H1 (cell line): ENCODE measurements at regions not wholly inside any gene's neighbourhood (a gene's known extent, or its start where the extent isn't known, plus 50 kb on each side); places are given as distances from the start of the nearest gene placed in this dataset.

ENCODE experiments used
- CTCF ChIA-PET: fragments of 300-600 bp; sonication (Branson Sonifier 250); formaldehyde crosslinking; loops from one replicate; lab custom pipeline; 2021; ENCODE audit not compliant: partially characterized antibody; lab: Charles Lee
- POLR2A ChIA-PET: fragments of 300-600 bp; sonication (Branson Sonifier 250); formaldehyde crosslinking; loops from one replicate; lab custom pipeline; 2021; ENCODE audit warnings: inconsistent platforms; ENCODE audit not compliant: partially characterized antibody; lab: Charles Lee
- DNase-seq, 2 experiments: peaks; one replicate each; pipeline versions ENCODE4 v3.0.0 to v3.0.0-alpha.2; 2010 to 2022; ENCODE audit warnings: low spot score in 2 of 2, low read depth in 1 of 2, mixed read lengths in 1 of 2
- FAIRE-seq: peaks from 2 replicates; lab custom pipeline; 2011; peaks lifted over from hg19 to GRCh38; lab: Jason Lieb, UNC
- H2AFZ ChIP-seq: 2 replicates; pipeline ENCODE4 v1.8.1; 2012; ENCODE audit warnings: low read length, inconsistent platforms
- H2AK5ac ChIP-seq: 2 replicates; pipeline ENCODE4 v1.6.1; 2013; ENCODE audit warnings: low read depth, low read length
- H2BK120ac ChIP-seq: replicated peaks from 2 replicates; pipeline ENCODE3; 2013; ENCODE audit warnings: low read depth, low read length, inconsistent platforms
- H2BK12ac ChIP-seq: 2 replicates; pipeline ENCODE4 v1.6.1; 2013; ENCODE audit warnings: low read depth, low read length
- H2BK15ac ChIP-seq: 2 replicates; pipeline ENCODE4 v1.6.1; 2013; ENCODE audit warnings: low read length
- H2BK20ac ChIP-seq: 2 replicates; pipeline ENCODE4 v1.6.1; 2013; ENCODE audit warnings: low read length
- H2BK5ac ChIP-seq: 2 replicates; pipeline ENCODE4 v1.6.1; 2013; ENCODE audit warnings: low read depth, low read length
- H3K14ac ChIP-seq: 2 replicates; pipeline ENCODE4 v1.6.1; 2013; ENCODE audit warnings: inconsistent platforms; ENCODE audit not compliant: insufficient read length
- H3K18ac ChIP-seq: 2 replicates; pipeline ENCODE4 v1.6.1; 2013; ENCODE audit warnings: low read length; ENCODE audit errors: extremely low read depth
- H3K23ac ChIP-seq: 2 replicates; pipeline ENCODE4 v1.6.1; 2013; ENCODE audit warnings: inconsistent platforms; ENCODE audit not compliant: insufficient read length
- H3K23me2 ChIP-seq: 2 replicates; pipeline ENCODE4 v1.6.1; 2013; ENCODE audit warnings: low read depth, low read length
- H3K27ac ChIP-seq: 2 replicates; pipeline ENCODE4 v1.6.1; 2011; ENCODE audit warnings: low read depth, low read length, inconsistent platforms
- H3K27me3 ChIP-seq, 4 experiments: replicated peaks in 1 of 4; 1 replicate in 1 of 4; 2 replicates in 3 of 4; pipeline versions ENCODE4 v1.6.1 to v1.8.1; 2011 to 2013; ENCODE audit warnings: low read length in 3 of 4, mild to moderate bottlenecking in 3 of 4, inconsistent platforms in 2 of 4, mixed read lengths in 2 of 4, moderate library complexity in 1 of 4; ENCODE audit not compliant: control insufficient read depth in 3 of 4, insufficient read depth in 3 of 4; ENCODE audit errors: extremely low read depth in 1 of 4
- H3K36me3 ChIP-seq, 4 experiments: 2 replicates each; pipeline versions ENCODE4 v1.6.1 to v1.8.1; 2011 to 2013; ENCODE audit warnings: mild to moderate bottlenecking in 4 of 4, low read length in 3 of 4, moderate library complexity in 2 of 4, control low read depth in 1 of 4, inconsistent platforms in 1 of 4; ENCODE audit not compliant: insufficient read depth in 4 of 4, control insufficient read depth in 2 of 4
- H3K4ac ChIP-seq: replicated peaks from 2 replicates; pipeline ENCODE3; 2013; ENCODE audit warnings: low read length, low read depth, mixed read lengths, inconsistent platforms; ENCODE audit not compliant: insufficient read length
- H3K4me1 ChIP-seq, 4 experiments: replicated peaks in 1 of 4; 1 replicate in 1 of 4; 2 replicates in 3 of 4; pipeline versions ENCODE4 v1.6.1 to v1.8.1; 2011 to 2013; ENCODE audit warnings: low read length in 3 of 4, inconsistent platforms in 2 of 4, mixed read lengths in 1 of 4; ENCODE audit not compliant: insufficient read depth in 4 of 4, control insufficient read depth in 3 of 4
- H3K4me2 ChIP-seq, 2 experiments: 2 replicates each; pipeline versions ENCODE4 v1.6.1 to v1.8.1; 2011 to 2013; ENCODE audit warnings: low read depth in 2 of 2, low read length in 2 of 2, control low read depth in 1 of 2, inconsistent platforms in 1 of 2, mild to moderate bottlenecking in 1 of 2; ENCODE audit not compliant: insufficient read depth in 1 of 2
- H3K4me3 ChIP-seq, 4 experiments: fragments of 200-600, 300-600 bp in 1 of 4; sonication (generic), shearing (Covaris generic), sonication (Bioruptor Twin) in 1 of 4; 2 replicates each; pipeline versions ENCODE4 v1.5.1 to v1.8.1; 2011 to 2016; ENCODE audit warnings: low read length in 4 of 4, low read depth in 3 of 4, control low read depth in 2 of 4, inconsistent platforms in 2 of 4, mild to moderate bottlenecking in 2 of 4, mixed read lengths in 1 of 4, moderate library complexity in 1 of 4; ENCODE audit not compliant: insufficient read depth in 2 of 4; ENCODE audit errors: extremely low read depth in 1 of 4
- H3K56ac ChIP-seq: replicated peaks from 2 replicates; pipeline ENCODE3; 2013; ENCODE audit warnings: low read depth, mild to moderate bottlenecking, mixed read lengths, low read length, inconsistent platforms; ENCODE audit not compliant: insufficient read length
- H3K79me1 ChIP-seq: 2 replicates; pipeline ENCODE4 v1.6.1; 2013; ENCODE audit warnings: low read depth, low read length, control low read depth
- H3K79me2 ChIP-seq, 2 experiments: 2 replicates each; pipeline versions ENCODE4 v1.6.1 to v1.8.1; 2012 to 2013; ENCODE audit warnings: low read length in 2 of 2, mild to moderate bottlenecking in 2 of 2, inconsistent platforms in 1 of 2; ENCODE audit not compliant: insufficient read depth in 2 of 2, control insufficient read depth in 1 of 2
- H3K9ac ChIP-seq, 4 experiments: replicated peaks in 1 of 4; 1 replicate in 1 of 4; 2 replicates in 3 of 4; pipeline versions ENCODE4 v1.6.1 to v1.8.1; 2011 to 2013; ENCODE audit warnings: low read depth in 3 of 4, low read length in 3 of 4, control low read depth in 2 of 4, mild to moderate bottlenecking in 2 of 4, moderate library complexity in 2 of 4, inconsistent platforms in 1 of 4; ENCODE audit errors: extremely low read depth in 1 of 4
- H3K9me3 ChIP-seq, 2 experiments: 2 replicates each; pipeline versions ENCODE4 v1.6.1 to v1.8.1; 2012 to 2013; ENCODE audit warnings: mild to moderate bottlenecking in 2 of 2, moderate library complexity in 2 of 2, control low read depth in 1 of 2, inconsistent platforms in 1 of 2, low read depth in 1 of 2, low read length in 1 of 2, mixed read lengths in 1 of 2; ENCODE audit not compliant: insufficient read depth in 2 of 2
- H4K20me1 ChIP-seq, 2 experiments: replicated peaks in 1 of 2; 2 replicates each; pipeline versions ENCODE3 to v1.8.1; 2011 to 2013; ENCODE audit warnings: inconsistent platforms in 2 of 2, low read length in 2 of 2, mild to moderate bottlenecking in 1 of 2; ENCODE audit not compliant: insufficient read depth in 2 of 2, control insufficient read depth in 1 of 2
- H4K5ac ChIP-seq: 2 replicates; pipeline ENCODE4 v1.6.1; 2013; ENCODE audit warnings: low read length, low read depth, mixed read lengths, inconsistent platforms; ENCODE audit not compliant: insufficient read length
- H4K8ac ChIP-seq: 2 replicates; pipeline ENCODE4 v1.8.0; 2013; ENCODE audit warnings: mild to moderate bottlenecking, moderate library complexity, low read length, inconsistent platforms; ENCODE audit not compliant: insufficient read depth; ENCODE audit errors: extremely low read depth
- H4K91ac ChIP-seq: replicated peaks from 2 replicates; pipeline ENCODE3; 2013; ENCODE audit warnings: low read length, mixed read lengths, inconsistent platforms; ENCODE audit not compliant: insufficient read length
- ASH2L ChIP-seq: fragments of 200-600, 300-600 bp; sonication (generic); IDR thresholded peaks from one replicate; pipeline ENCODE4 v1.7.1; 2017; ENCODE audit warnings: low read length
- BRCA1 ChIP-seq: IDR thresholded peaks from 2 replicates; pipeline ENCODE4 v1.6.1; 2012; ENCODE audit warnings: low read depth, low read length, improper control_type of control experiment
- CEBPB ChIP-seq: IDR thresholded peaks from 2 replicates; pipeline ENCODE4 v1.6.1; 2012; ENCODE audit warnings: low read depth, low read length
- CTCF ChIP-seq, 3 experiments: IDR thresholded peaks; 1 replicate in 2 of 3; 2 replicates in 1 of 3; pipeline versions ENCODE4 v1.5.1 to v1.6.1; 2011; ENCODE audit warnings: low read length in 3 of 3, mild to moderate bottlenecking in 3 of 3, inconsistent platforms in 2 of 3, low read depth in 1 of 3, moderate library complexity in 1 of 3; ENCODE audit not compliant: insufficient read depth in 1 of 3; ENCODE audit errors: control extremely low read depth in 1 of 3
- GABPA ChIP-seq: IDR thresholded peaks from 2 replicates; pipeline ENCODE4 v1.6.1; 2011; ENCODE audit warnings: mild to moderate bottlenecking, low read length, moderate library complexity, borderline replicate concordance; ENCODE audit not compliant: insufficient read depth
- GTF2F1 ChIP-seq: IDR thresholded peaks from 2 replicates; pipeline ENCODE4 v1.6.1; 2012; ENCODE audit warnings: low read depth, low read length, improper control_type of control experiment, borderline replicate concordance
- NANOG ChIP-seq: IDR thresholded peaks from 2 replicates; pipeline ENCODE4 v1.6.1; 2011; ENCODE audit warnings: low read length, low read depth, mild to moderate bottlenecking, inconsistent platforms; ENCODE audit not compliant: insufficient read depth, poor library complexity, severe bottlenecking
- POLR2AphosphoS5 ChIP-seq: IDR thresholded peaks from 2 replicates; pipeline ENCODE4 v1.6.1; 2011; ENCODE audit warnings: low read depth, low read length
- RFX5 ChIP-seq: IDR thresholded peaks from 2 replicates; pipeline ENCODE4 v1.6.1; 2011; ENCODE audit warnings: low read depth, low read length, improper control_type of control experiment, borderline replicate concordance
- SIRT6 ChIP-seq: IDR thresholded peaks from one replicate; pipeline ENCODE4 v1.7.1; 2012; ENCODE audit warnings: low read length, inconsistent platforms
- YY1 ChIP-seq: IDR thresholded peaks from 2 replicates; pipeline ENCODE4 v1.6.1; 2011; ENCODE audit warnings: low read depth, mild to moderate bottlenecking, low read length
- WGBS, 2 experiments: shearing (Covaris generic) in 1 of 2; methylation state at CpG; one replicate each; pipeline versions ENCODE4 v1.1.6 to v1.1.7; 2013 to 2015; ENCODE audit warnings: low lambda C conversion rate in 2 of 2, mixed read lengths in 2 of 2, inconsistent platforms in 1 of 2, low coverage in 1 of 2, missing lambda C conversion rate in 1 of 2; ENCODE audit not compliant: insufficient replicate concordance in 2 of 2, insufficient coverage in 1 of 2, insufficient read length in 1 of 2; ENCODE audit errors: extremely low coverage in 1 of 2, missing lambda C conversion rate in 1 of 2; 5-methylcytosine and 5-hydroxymethylcytosine counted together

GRCh38 chr9:108765265-108765664 is 90.5 kb downstream of the ACTL7B start:
- no peak for FAIRE-seq

More at GRCh38 chr9:108765265-108765664, 90.5 kb downstream of the ACTL7B start:
- Histone ChIP-seq H3K18ac (no peak overlapping the region), H3K27ac (no peak overlapping the region), H3K79me1 (no peaks in the 10 kb centered on the region), H2AFZ (no peak overlapping the region), H2BK12ac (no peak overlapping the region), H3K4me1 (0 out of 7 replicates have a peak, but pooled peaks cover 0 to 2% (median 0%) of the 10 kb centered on the region in 4 experiments), H4K8ac (no peak overlapping the region), H3K23ac (no peak overlapping the region), H2AK5ac (no peak overlapping the region), H3K9me3 (no peaks in the 10 kb centered on the region), H4K20me1 (no peaks in the 10 kb centered on the region), H4K5ac (no peak overlapping the region), H4K91ac (no peak overlapping the region), H3K4me2 (no peak overlapping the region), H2BK15ac (no peak overlapping the region), H3K23me2 (no peaks in the 10 kb centered on the region), H3K4ac (no peak overlapping the region), H3K36me3 (no peaks in the 10 kb centered on the region), H2BK20ac (no peak overlapping the region), H3K79me2 (no peaks in the 10 kb centered on the region), H3K27me3 (no peaks in the 10 kb centered on the region), H3K56ac (no peak overlapping the region), H3K4me3 (no peak overlapping the region), H2BK5ac (no peak overlapping the region), H3K14ac (no peak overlapping the region), H2BK120ac (no peak overlapping the region), H3K9ac (no peak overlapping the region)
- no peak for TF ChIP-seq BRCA1
- no peak for TF ChIP-seq POLR2AphosphoS5
- no peak for TF ChIP-seq GABPA
- TF ChIP-seq NANOG, result no peak
- no peak for TF ChIP-seq YY1
- TF ChIP-seq ASH2L, result no peak
- TF ChIP-seq CEBPB, result no peak
- no peak for TF ChIP-seq GTF2F1
- TF ChIP-seq CTCF (IDR thresholded peaks at IDR 0.05; ENCODE audit: control extremely low read depth in 1 of 3, insufficient read depth in 1 of 3, low read depth in 1 of 3, low read length in 3 of 3), result no peak
- TF ChIP-seq SIRT6, result no peak
- TF ChIP-seq RFX5, result no peak
- ChIA-PET POLR2A (no interaction called here), CTCF (interaction anchor here (1.1 to 1.4 kb wide), 2 partner anchors 12 to 904 kb away, joined by 3 to 5 read pairs; no protein-coding TSS in a partner anchor)
- 88% methylated on average over 5 of the region's 5 CpGs; no CpG with 5 or more reads in 1 of the 2 experiments for WGBS, 2 experiments
- no peak for DNase-seq
